GM12891 (cell line): ENCODE measurements at regions not wholly inside any gene's neighbourhood (a gene's known extent, or its start where the extent isn't known, plus 50 kb on each side); places are given as distances from the start of the nearest gene placed in this dataset.

Experiments used
- PAX5 ChIP-seq: IDR thresholded peaks from 2 replicates; pipeline ENCODE4 v1.6.1; 2011; ENCODE audit warnings: low read length, moderate library complexity, mild to moderate bottlenecking; ENCODE audit not compliant: insufficient read depth, severe bottlenecking
- POLR2A ChIP-seq: IDR thresholded peaks from 2 replicates; pipeline ENCODE4 v1.6.1; 2011; ENCODE audit warnings: low read depth, low read length, control low read depth
- POLR2AphosphoS5 ChIP-seq: IDR thresholded peaks from 2 replicates; pipeline ENCODE4 v1.6.1; 2011; ENCODE audit warnings: low read depth, low read length, control low read depth
- POU2F2 ChIP-seq: IDR thresholded peaks from 2 replicates; pipeline ENCODE4 v1.6.1; 2011; ENCODE audit warnings: low read depth, mild to moderate bottlenecking, control low read depth, low read length, moderate library complexity
- SPI1 ChIP-seq: IDR thresholded peaks from 2 replicates; pipeline ENCODE4 v1.6.1; 2011; ENCODE audit warnings: low read depth, low read length, control low read depth
- TAF1 ChIP-seq: IDR thresholded peaks from 2 replicates; pipeline ENCODE4 v1.6.1; 2011; ENCODE audit warnings: low read depth, low read length, control low read depth

DNA sequence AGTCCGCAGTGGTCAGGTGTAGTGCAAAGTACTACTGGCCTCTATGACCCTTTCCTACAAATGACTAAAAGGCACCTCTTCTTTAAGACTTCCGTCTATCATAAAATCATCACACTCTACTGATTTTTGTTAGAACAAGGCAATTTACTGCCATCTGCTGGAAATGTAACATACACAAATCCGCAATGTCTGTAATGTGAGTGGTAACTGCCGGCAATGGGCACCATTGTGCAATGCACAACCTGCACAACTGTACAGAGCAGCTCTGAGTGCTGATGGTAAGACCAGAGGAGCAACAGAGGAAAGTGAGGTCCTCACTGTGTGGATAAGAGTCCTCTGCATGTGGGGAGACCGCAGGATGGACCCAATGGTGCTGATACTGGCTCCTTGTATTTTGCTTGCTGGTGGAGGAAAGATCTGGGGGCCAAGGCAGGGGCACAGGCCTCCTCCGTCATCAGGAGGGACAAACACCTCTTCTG, 103.7 kb downstream of the ATPSCKMT start:
- TF ChIP-seq POLR2AphosphoS5 (no peak), POLR2A (no peak), TAF1 (no peak), SPI1 (no peak), PAX5 (no peak), POU2F2 (no peak)
